ENCODE measurements at regions not wholly inside any gene's neighbourhood (a gene's known extent, or its start where the extent isn't known, plus 50 kb on each side); places are given as distances from the start of the nearest gene placed in this dataset.

- POLR2A ChIA-PET (ENCODE audit: unreplicated experiment): no interaction called here
- H3K27me3 ChIP-seq (ENCODE audit: insufficient read depth, low read depth): no peaks in the 10 kb centered on the region
- TF ChIP-seq EZH2 (IDR thresholded peaks at IDR 0.05; ENCODE audit: low read depth): no peak
- TF ChIP-seq, protein P1, sequence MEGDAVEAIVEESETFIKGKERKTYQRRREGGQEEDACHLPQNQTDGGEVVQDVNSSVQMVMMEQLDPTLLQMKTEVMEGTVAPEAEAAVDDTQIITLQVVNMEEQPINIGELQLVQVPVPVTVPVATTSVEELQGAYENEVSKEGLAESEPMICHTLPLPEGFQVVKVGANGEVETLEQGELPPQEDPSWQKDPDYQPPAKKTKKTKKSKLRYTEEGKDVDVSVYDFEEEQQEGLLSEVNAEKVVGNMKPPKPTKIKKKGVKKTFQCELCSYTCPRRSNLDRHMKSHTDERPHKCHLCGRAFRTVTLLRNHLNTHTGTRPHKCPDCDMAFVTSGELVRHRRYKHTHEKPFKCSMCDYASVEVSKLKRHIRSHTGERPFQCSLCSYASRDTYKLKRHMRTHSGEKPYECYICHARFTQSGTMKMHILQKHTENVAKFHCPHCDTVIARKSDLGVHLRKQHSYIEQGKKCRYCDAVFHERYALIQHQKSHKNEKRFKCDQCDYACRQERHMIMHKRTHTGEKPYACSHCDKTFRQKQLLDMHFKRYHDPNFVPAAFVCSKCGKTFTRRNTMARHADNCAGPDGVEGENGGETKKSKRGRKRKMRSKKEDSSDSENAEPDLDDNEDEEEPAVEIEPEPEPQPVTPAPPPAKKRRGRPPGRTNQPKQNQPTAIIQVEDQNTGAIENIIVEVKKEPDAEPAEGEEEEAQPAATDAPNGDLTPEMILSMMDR (conservative IDR thresholded peaks at IDR 0.05): no peak
- no peaks in the 10 kb centered on the region for H4K20me1 ChIP-seq (ENCODE audit: insufficient read depth)
- no peaks in the 10 kb centered on the region for H3F3A ChIP-seq (ENCODE audit: insufficient read depth, low read depth)
- H3K9me3 ChIP-seq (ENCODE audit: insufficient read depth, low read depth): no peaks in the 10 kb centered on the region
- CTCF ChIA-PET: interaction anchor here (0.6 kb wide), 1 partner anchor 267 kb away, joined by 3 read pairs; no protein-coding TSS in a partner anchor
- H3K9me2 ChIP-seq (ENCODE audit: insufficient read depth): no peaks in the 10 kb centered on the region
- no peaks in the 10 kb centered on the region for H3K79me2 ChIP-seq (ENCODE audit: low read depth)
- no peak overlapping the region for H3K4me3 ChIP-seq
- intact Hi-C loops (cut with micrococcal nuclease; ENCODE audit: unreplicated experiment): no loop called here
- no peaks in the 10 kb centered on the region for H3K36me3 ChIP-seq (ENCODE audit: low read depth)
- no peak overlapping the region for H2AFZ ChIP-seq
- H3K4me2 ChIP-seq: no peak overlapping the region
- no peak for DNase-seq
- no peaks in the 10 kb centered on the region for H3K4me1 ChIP-seq (replicated peaks; ENCODE audit: insufficient read depth)
- no TSS peak for BruUV-seq (replicated peaks)
- no peak overlapping the region for H3K27ac ChIP-seq
These were observed 513.4 kb downstream of the KCNT2 start for GRCh38 chr1:196094821-196095220.

- TF ChIP-seq EZH2 (IDR thresholded peaks at IDR 0.05; ENCODE audit: low read depth): no peak
- TF ChIP-seq, protein P1 (conservative IDR thresholded peaks at IDR 0.05): no peak
- Histone ChIP-seq H3K79me2 (ENCODE audit: low read depth) (no peaks in the 10 kb centered on the region), H3K4me3 (no peak overlapping the region), H3K27ac (no peak overlapping the region), H3K9me3 (ENCODE audit: insufficient read depth, low read depth) (no peaks in the 10 kb centered on the region), H3K4me1 (replicated peaks; ENCODE audit: insufficient read depth) (no peaks in the 10 kb centered on the region), H3F3A (ENCODE audit: insufficient read depth, low read depth) (no peaks in the 10 kb centered on the region), H3K27me3 (ENCODE audit: insufficient read depth, low read depth) (no peaks in the 10 kb centered on the region), H3K36me3 (ENCODE audit: low read depth) (no peaks in the 10 kb centered on the region), H3K9me2 (ENCODE audit: insufficient read depth) (no peaks in the 10 kb centered on the region), H4K20me1 (ENCODE audit: insufficient read depth) (no peaks in the 10 kb centered on the region), H3K4me2 (no peak overlapping the region), H2AFZ (no peak overlapping the region)
- intact Hi-C loops (cut with micrococcal nuclease; ENCODE audit: unreplicated experiment): no loop called here
- BruUV-seq (replicated peaks): no TSS peak
- POLR2A ChIA-PET (ENCODE audit: unreplicated experiment): no interaction called here
- DNase-seq: no peak
- CTCF ChIA-PET: no interaction called here
These were observed 516.7 kb downstream of the KCNT2 start for GRCh38 chr1:196091397-196092135.

DNA sequence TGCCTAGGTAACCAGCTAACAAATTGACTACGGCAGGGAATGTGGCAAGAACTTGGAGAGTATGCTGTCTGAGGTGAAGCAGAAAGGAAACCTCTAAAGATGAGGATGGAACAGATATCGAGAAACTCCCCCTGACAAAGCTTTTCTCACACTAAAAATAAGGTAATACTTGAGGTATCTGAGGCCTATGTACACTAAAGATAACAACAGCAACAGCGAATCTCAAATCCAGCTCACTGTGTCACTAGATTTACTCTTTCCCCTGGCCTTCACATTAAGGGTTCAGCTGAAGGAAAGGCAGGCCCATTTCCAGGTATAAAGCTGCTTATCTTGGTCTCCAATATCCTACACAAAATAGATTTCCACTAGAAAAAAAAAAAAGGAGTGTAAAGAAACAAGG is 518.0 kb downstream of the KCNT2 start:
- POLR2A ChIA-PET (ENCODE audit: unreplicated experiment): no interaction called here
- no peak overlapping the region for H2AFZ ChIP-seq
- no peaks in the 10 kb centered on the region for H3K9me2 ChIP-seq (ENCODE audit: insufficient read depth)
- H3K27me3 ChIP-seq (ENCODE audit: insufficient read depth, low read depth): no peaks in the 10 kb centered on the region
- H3F3A ChIP-seq (ENCODE audit: insufficient read depth, low read depth): no peaks in the 10 kb centered on the region
- no peaks in the 10 kb centered on the region for H3K79me2 ChIP-seq (ENCODE audit: low read depth)
- DNase-seq: no peak
- H3K4me1 ChIP-seq (replicated peaks; ENCODE audit: insufficient read depth): no peaks in the 10 kb centered on the region
- no peak overlapping the region for H3K4me3 ChIP-seq
- intact Hi-C loops (cut with micrococcal nuclease; ENCODE audit: unreplicated experiment): no loop called here
- no peak overlapping the region for H3K4me2 ChIP-seq
- H3K36me3 ChIP-seq (ENCODE audit: low read depth): no peaks in the 10 kb centered on the region
- H3K9me3 ChIP-seq (ENCODE audit: insufficient read depth, low read depth): no peaks in the 10 kb centered on the region
- H3K27ac ChIP-seq: no peak overlapping the region
- BruUV-seq (replicated peaks): no TSS peak
- TF ChIP-seq, protein P1 (conservative IDR thresholded peaks at IDR 0.05): no peak
- TF ChIP-seq EZH2 (IDR thresholded peaks at IDR 0.05; ENCODE audit: low read depth): no peak
- CTCF ChIA-PET: no interaction called here
- no peaks in the 10 kb centered on the region for H4K20me1 ChIP-seq (ENCODE audit: insufficient read depth)

Data from PC-9 (cell line).